IPS-18a (cell line): ENCODE measurements at regions not wholly inside any gene's neighbourhood (a gene's known extent, or its start where the extent isn't known, plus 50 kb on each side); places are given as distances from the start of the nearest gene placed in this dataset.
"Not testable (repeated sequence)": the region's sequence is repeated elsewhere in the genome, so short reads cannot be mapped to it uniquely, and the experiment has no call there.

Source experiments
- H3K27ac ChIP-seq: one replicate; pipeline ENCODE4 v1.5.1; 2013; ENCODE audit warnings: low read length
- H3K27me3 ChIP-seq: one replicate; pipeline ENCODE4 v1.6.1; 2013; ENCODE audit warnings: mild to moderate bottlenecking, low read length; ENCODE audit not compliant: control insufficient read depth, insufficient read depth
- H3K36me3 ChIP-seq: one replicate; pipeline ENCODE4 v1.6.1; 2013; ENCODE audit warnings: low read depth, low read length; ENCODE audit not compliant: control insufficient read depth
- H3K4me1 ChIP-seq: one replicate; pipeline ENCODE4 v1.6.1; 2013; ENCODE audit warnings: low read depth, low read length; ENCODE audit not compliant: control insufficient read depth
- H3K4me3 ChIP-seq: one replicate; pipeline ENCODE4 v1.5.1; 2013; ENCODE audit warnings: low read length
- H3K9ac ChIP-seq: one replicate; pipeline ENCODE4 v1.6.1; 2013; ENCODE audit warnings: mild to moderate bottlenecking, low read length, moderate library complexity
- H3K9me3 ChIP-seq: one replicate; pipeline ENCODE4 v1.6.1; 2013; ENCODE audit warnings: low read depth, low read length; ENCODE audit not compliant: control insufficient read depth

DNA sequence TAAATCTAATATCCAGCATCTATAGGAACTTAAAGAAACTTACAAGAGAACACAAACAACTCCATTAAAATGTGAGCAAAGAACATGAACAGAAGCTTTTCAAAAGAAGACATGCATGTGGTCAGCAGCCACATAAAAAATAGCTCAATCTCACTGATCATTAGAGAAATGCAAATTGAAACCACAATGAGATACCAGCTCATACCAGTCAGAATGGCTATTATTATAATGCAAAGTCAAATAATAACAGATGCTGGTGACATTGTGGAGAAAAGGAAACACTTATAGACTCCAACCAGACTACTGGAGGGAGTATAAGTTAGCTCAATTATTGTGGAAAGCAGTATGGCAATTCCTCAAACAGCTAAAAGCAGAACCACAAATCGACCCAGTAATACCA, 1314.5 kb downstream of the XPNPEP1 start:
- H3K4me1 ChIP-seq: no peaks in the 10 kb centered on the region
- no peaks in the 10 kb centered on the region for H3K36me3 ChIP-seq
- H3K9ac ChIP-seq: no peak overlapping the region
- no peaks in the 10 kb centered on the region for H3K9me3 ChIP-seq
- no peak overlapping the region for H3K27ac ChIP-seq
- no peaks in the 10 kb centered on the region for H3K27me3 ChIP-seq
- no peak overlapping the region for H3K4me3 ChIP-seq

DNA sequence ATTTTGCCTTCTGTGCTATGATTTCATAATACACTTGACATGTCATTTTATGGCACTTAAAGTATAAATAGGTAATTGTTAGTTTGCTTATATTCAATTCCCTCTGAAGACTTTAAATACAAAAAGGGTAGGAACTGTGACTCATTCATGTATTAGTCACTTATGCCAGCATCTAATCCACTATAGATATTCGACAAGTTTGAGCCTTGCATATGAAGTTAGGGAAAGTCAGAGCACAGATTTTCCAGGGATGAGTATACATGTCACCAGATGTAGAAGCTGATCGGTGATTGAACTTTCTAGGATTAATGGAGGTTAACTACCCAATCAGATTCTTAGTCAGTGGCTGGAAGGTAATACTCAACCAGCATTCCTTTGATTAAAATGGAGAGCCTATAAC, 1321.5 kb downstream of the XPNPEP1 start:
- H3K27me3 ChIP-seq: peaks cover 52% of the 10 kb centered on the region
- H3K36me3 ChIP-seq: no peaks in the 10 kb centered on the region
- no peak overlapping the region for H3K9ac ChIP-seq
- no peak overlapping the region for H3K4me3 ChIP-seq
- H3K9me3 ChIP-seq: no peaks in the 10 kb centered on the region
- H3K27ac ChIP-seq: no peak overlapping the region
- H3K4me1 ChIP-seq: peaks cover 11% of the 10 kb centered on the region

DNA sequence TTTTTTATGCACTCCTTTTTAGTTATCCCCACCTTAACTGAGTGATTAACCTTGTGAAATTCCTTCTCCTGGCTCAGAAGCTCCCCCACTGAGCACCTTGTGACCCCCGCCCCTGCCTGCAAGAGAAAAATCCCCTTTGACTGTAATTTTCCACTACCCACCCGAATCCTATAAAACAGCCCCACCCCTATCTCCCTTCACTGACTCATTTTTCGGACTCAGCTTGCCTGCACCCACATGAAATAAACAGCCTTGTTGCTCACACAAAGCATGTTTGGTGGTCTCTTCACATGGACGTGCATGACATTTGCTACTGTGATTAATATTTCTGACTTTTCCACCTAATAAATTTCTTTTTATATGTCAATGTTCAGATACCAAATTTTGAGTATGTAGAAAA, 1322.8 kb downstream of the XPNPEP1 start:
- H3K4me3 ChIP-seq, H3K9me3 ChIP-seq, H3K36me3 ChIP-seq, H3K27ac ChIP-seq, H3K9ac ChIP-seq: not testable (repeated sequence)
- Histone ChIP-seq H3K27me3 (peaks cover 66% of the 10 kb centered on the region), H3K4me1 (peaks cover 11% of the 10 kb centered on the region)

GRCh38 chr10:108599317-108599716, 1324.0 kb downstream of the XPNPEP1 start:
- not testable (repeated sequence) for H3K27ac ChIP-seq, H3K4me3 ChIP-seq, H3K36me3 ChIP-seq, H3K9ac ChIP-seq, H3K9me3 ChIP-seq
- Histone ChIP-seq H3K27me3 (peaks cover 78% of the 10 kb centered on the region), H3K4me1 (peaks cover 11% of the 10 kb centered on the region)

GRCh38 chr10:108598831-108599230, 1324.5 kb downstream of the XPNPEP1 start:
- Histone ChIP-seq H3K36me3 (no peaks in the 10 kb centered on the region), H3K4me1 (peaks cover 11% of the 10 kb centered on the region), H3K27ac (no peak overlapping the region), H3K9ac (no peak overlapping the region), H3K27me3 (peaks cover 80% of the 10 kb centered on the region), H3K4me3 (no peak overlapping the region), H3K9me3 (no peaks in the 10 kb centered on the region)

DNA sequence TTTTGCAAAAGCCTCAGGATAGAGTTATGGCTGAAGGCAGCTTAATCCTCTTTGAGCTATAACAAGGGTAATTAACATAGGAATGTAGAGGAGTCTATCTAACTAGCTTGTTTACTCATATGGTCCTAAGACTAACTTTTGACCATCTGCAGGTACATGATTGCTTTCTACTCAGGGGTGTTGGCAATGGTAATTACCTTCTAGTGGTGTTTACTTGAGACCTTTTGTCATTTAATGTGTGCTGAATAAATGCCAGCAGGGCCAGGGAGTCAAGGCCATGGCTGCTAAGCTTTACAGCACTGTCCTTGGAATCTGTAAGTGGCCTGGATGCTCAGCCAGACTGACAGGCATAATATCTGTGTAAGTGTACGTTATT, 1325.0 kb downstream of the XPNPEP1 start:
- H3K27me3 ChIP-seq: peaks cover 80% of the 10 kb centered on the region
- H3K36me3 ChIP-seq: no peaks in the 10 kb centered on the region
- H3K9ac ChIP-seq: no peak overlapping the region

DNA sequence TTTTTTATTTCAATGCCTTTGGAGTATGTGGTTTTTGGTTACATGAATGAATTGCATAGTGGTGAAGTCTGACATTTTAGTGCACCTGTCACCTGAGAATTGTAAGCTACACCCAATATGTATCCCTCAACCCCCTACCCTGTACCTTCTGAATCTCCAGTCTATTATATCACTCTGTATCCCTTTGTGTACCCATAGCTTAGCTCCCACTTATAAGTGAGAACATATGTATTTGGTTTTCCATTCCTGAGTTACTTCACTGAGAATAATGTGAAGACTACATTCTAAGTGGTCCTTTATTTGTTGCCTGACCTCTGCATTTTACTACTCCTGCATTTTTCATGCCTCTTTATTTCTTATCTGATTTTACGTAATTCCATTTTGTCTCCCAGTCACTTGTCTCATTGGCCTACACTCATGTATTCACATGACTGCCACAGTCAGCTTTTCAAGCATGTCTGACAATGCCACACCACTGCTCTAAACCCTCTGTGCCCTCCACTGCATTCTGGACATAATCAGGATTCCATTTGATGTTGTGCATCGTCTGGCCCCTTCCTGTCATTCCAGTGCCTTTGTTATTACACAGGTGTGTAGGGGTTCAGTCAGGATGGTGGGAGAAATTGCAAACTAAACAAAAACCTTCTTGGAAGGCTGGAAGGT, 1325.5 kb downstream of the XPNPEP1 start:
- Histone ChIP-seq H3K27ac (no peak overlapping the region), H3K27me3 (peaks cover 80% of the 10 kb centered on the region), H3K4me3 (no peak overlapping the region)

More for the DNA sequence above, 1325.0 kb downstream of the XPNPEP1 start:
- Histone ChIP-seq H3K4me1 (peaks cover 11% of the 10 kb centered on the region), H3K9me3 (no peaks in the 10 kb centered on the region), H3K27ac (no peak overlapping the region), H3K4me3 (no peak overlapping the region)

DNA sequence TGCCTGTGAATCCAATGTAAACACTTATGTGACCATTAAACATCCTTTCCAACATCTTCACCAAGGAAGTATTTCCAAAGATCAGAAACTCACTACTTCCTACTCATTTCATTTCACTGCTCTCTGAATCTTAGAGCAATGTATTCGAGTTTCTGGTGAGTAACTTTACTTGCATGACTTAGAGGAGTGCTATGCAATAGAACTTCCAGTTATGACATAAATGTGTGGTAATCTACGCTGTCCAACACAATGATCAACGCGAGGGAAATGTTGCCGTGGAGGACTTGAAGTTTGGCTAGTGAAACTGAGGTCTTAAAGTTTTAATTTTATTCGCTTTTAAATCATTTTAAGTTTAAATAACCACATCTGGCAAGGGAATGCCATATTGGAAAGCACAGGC, 1326.3 kb downstream of the XPNPEP1 start:
- Histone ChIP-seq H3K27ac (no peak overlapping the region), H3K4me3 (no peak overlapping the region), H3K9me3 (no peaks in the 10 kb centered on the region), H3K9ac (no peak overlapping the region), H3K27me3 (peaks cover 79% of the 10 kb centered on the region), H3K4me1 (peaks cover 11% of the 10 kb centered on the region), H3K36me3 (no peaks in the 10 kb centered on the region)

More for the DNA sequence above, 1325.5 kb downstream of the XPNPEP1 start:
- peaks cover 11% of the 10 kb centered on the region for H3K4me1 ChIP-seq
- no peak overlapping the region for H3K9ac ChIP-seq
- no peaks in the 10 kb centered on the region for H3K36me3 ChIP-seq
- no peaks in the 10 kb centered on the region for H3K9me3 ChIP-seq

DNA sequence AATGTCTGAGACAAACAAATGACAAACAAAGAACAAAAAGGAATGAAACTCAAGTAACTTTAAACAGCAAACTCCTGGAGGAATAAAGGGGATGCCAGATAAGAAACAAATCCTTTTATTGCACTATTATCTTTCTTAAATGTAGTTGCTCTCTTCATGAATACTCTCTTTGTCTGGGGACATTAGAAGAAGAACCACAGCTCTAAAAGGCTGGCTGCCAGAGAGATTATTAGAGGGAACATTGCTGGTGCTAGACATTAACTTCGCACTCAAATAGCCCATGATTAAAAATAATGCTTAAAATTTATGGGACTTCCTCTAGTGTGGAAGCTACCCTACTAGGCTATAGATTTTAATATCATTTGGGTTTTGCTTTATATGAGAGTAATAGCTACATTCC, 1330.4 kb downstream of the XPNPEP1 start:
- no peak overlapping the region for H3K4me3 ChIP-seq
- peaks cover 3% of the 10 kb centered on the region for H3K4me1 ChIP-seq
- no peak overlapping the region for H3K9ac ChIP-seq
- no peaks in the 10 kb centered on the region for H3K9me3 ChIP-seq
- no peaks in the 10 kb centered on the region for H3K36me3 ChIP-seq
- H3K27ac ChIP-seq: no peak overlapping the region
- peaks cover 39% of the 10 kb centered on the region for H3K27me3 ChIP-seq

GRCh38 chr10:108591417-108591816, 1331.9 kb downstream of the XPNPEP1 start:
- Histone ChIP-seq H3K4me1 (no peaks in the 10 kb centered on the region), H3K9ac (no peak overlapping the region), H3K27me3 (peaks cover 23% of the 10 kb centered on the region), H3K9me3 (no peaks in the 10 kb centered on the region), H3K36me3 (no peaks in the 10 kb centered on the region), H3K4me3 (no peak overlapping the region), H3K27ac (no peak overlapping the region)

- Histone ChIP-seq H3K36me3 (no peaks in the 10 kb centered on the region), H3K27ac (no peak overlapping the region), H3K9ac (no peak overlapping the region), H3K4me1 (no peaks in the 10 kb centered on the region), H3K4me3 (no peak overlapping the region), H3K9me3 (no peaks in the 10 kb centered on the region), H3K27me3 (no peaks in the 10 kb centered on the region)
Observed at GRCh38 chr10:108586424-108586823, 1336.9 kb downstream of the XPNPEP1 start.

GRCh38 chr10:108583877-108584276, 1339.4 kb downstream of the XPNPEP1 start:
- Histone ChIP-seq H3K27ac (no peak overlapping the region), H3K27me3 (no peaks in the 10 kb centered on the region), H3K36me3 (no peaks in the 10 kb centered on the region), H3K9me3 (no peaks in the 10 kb centered on the region), H3K4me3 (no peak overlapping the region), H3K9ac (no peak overlapping the region), H3K4me1 (no peaks in the 10 kb centered on the region)
